ENCODE measurements at regions not wholly inside any gene's neighbourhood (a gene's known extent, or its start where the extent isn't known, plus 50 kb on each side); places are given as distances from the start of the nearest gene placed in this dataset.

DNA sequence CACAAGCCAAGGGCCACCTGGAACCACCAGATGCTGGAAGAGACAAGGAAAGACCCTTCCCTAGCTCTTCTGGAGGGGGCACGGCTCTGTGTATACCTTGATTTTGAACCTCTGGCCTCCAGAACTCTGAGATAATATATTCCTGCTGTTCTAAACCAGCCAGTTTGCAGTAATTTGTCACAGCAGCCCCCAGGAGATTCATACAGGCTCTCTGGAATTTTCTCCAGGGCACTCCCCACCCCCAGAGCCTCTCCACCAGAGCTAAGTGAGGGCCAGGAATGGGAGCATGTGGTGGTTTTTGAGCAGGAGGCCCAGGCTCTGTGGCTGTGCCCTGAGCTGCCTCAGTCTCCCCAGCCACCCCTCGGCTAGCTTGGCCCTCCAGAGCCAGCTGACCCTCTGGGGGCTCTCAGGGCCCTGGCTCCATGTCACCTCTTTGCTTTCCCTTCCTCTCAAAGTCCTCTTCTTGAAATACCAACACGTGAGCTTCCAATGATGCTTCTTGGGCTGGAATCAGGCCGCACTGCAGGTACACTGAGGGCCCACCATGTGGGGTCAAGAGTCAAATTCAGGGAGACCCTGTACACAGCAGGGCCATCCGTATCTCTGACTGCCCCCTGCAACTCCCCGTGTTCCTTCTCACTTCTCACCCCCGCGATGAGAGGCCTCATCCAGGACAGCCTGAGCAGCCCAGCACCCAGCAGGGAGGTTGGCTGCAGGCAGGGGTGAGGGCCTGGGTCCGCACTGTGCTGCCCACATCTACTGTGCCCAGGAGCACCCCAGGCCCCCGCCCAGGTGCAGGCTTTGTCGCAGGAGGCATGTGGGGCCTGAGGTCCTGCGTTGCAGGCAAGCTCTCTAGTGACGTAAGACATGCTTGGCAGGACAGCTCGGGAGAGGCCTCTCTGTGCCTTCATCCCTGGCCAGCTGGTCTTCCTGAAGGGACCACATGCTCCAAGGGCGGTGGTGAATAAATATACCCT is 155.5 kb downstream of the ANKRD60 start:
- Histone ChIP-seq H3K9me3 (no peaks in the 10 kb centered on the region), H3K36me3 (ENCODE audit: insufficient read depth in 1 of 2, low read depth in 1 of 2) (no peaks in the 10 kb centered on the region), H3K4me1 (no peaks in the 10 kb centered on the region), H3K27me3 (ENCODE audit: insufficient read depth in 3 of 3, low read length in 2 of 3) (peaks cover 0 to 7% (median 0%) of the 10 kb centered on the region in 3 donors), H3K4me3 (no peak overlapping the region), H3K27ac (no peak overlapping the region)
- 83 to 84% (median 84%) methylated on average over 15 of the region's 15 CpGs for WGBS, 3 donors
- TF ChIP-seq, protein P1, sequence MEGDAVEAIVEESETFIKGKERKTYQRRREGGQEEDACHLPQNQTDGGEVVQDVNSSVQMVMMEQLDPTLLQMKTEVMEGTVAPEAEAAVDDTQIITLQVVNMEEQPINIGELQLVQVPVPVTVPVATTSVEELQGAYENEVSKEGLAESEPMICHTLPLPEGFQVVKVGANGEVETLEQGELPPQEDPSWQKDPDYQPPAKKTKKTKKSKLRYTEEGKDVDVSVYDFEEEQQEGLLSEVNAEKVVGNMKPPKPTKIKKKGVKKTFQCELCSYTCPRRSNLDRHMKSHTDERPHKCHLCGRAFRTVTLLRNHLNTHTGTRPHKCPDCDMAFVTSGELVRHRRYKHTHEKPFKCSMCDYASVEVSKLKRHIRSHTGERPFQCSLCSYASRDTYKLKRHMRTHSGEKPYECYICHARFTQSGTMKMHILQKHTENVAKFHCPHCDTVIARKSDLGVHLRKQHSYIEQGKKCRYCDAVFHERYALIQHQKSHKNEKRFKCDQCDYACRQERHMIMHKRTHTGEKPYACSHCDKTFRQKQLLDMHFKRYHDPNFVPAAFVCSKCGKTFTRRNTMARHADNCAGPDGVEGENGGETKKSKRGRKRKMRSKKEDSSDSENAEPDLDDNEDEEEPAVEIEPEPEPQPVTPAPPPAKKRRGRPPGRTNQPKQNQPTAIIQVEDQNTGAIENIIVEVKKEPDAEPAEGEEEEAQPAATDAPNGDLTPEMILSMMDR (IDR thresholded peaks at IDR 0.05): no peak
- DNase-seq (no peak), ATAC-seq (no peak)
- intact Hi-C loops (cut with DNase I): no loop called here

DNA sequence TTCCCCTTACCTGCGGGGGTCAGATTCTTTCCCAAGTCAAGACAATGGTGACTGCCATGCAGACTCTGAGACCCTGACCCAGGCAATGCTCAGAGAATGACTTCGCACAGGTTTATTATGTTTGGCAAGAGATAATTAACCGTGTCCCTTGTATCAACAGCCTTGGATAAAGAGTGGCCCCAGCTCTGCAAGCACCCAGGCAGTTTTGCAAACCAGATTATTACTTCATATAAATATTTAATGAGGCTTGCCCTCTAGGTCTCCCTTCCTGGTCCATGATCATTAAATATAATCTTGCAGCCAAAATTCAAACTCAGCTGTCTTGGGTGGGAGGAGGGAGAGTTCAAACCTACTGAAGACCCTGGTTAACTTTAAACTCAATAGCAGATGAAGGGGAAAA is 156.5 kb downstream of the ANKRD60 start:
- no peak overlapping the region for H3K4me3 ChIP-seq
- no peaks in the 10 kb centered on the region for H3K36me3 ChIP-seq (ENCODE audit: insufficient read depth in 1 of 2, low read depth in 1 of 2)
- H3K27me3 ChIP-seq (ENCODE audit: insufficient read depth in 3 of 3, low read length in 2 of 3): peaks cover 0 to 7% (median 0%) of the 10 kb centered on the region in 3 donors
- intact Hi-C loops (cut with DNase I): no loop called here
- TF ChIP-seq, protein P1 (IDR thresholded peaks at IDR 0.05): no peak
- H3K9me3 ChIP-seq: no peaks in the 10 kb centered on the region
- DNase-seq (no peak), ATAC-seq (no peak)
- H3K27ac ChIP-seq: no peak overlapping the region
- no peaks in the 10 kb centered on the region for H3K4me1 ChIP-seq
- 68 to 89% (median 89%) methylated on average over 3 of the region's 3 CpGs for WGBS, 3 donors

DNA sequence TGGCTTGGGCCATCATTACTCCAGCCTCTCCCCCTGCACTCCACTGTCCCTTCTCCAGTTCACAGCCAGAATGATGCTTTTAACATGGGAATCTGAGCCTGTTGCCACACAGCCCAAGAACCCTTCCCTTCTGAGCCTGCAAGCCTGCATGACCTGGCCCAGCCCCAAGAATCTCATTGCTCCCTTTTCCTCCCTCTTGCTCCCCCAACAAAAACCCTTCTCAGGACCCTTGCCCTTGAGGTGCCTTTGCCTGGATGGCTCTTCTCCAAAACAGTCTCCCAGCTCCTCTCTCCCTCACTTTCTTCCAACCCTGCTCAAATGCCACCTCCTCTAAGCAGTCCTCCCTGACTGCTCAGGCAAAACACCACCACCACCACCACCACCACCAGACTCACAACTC is 157.2 kb downstream of the ANKRD60 start:
- Histone ChIP-seq H3K9me3 (no peaks in the 10 kb centered on the region), H3K27ac (no peak overlapping the region), H3K36me3 (ENCODE audit: insufficient read depth in 1 of 2, low read depth in 1 of 2) (no peaks in the 10 kb centered on the region), H3K27me3 (ENCODE audit: insufficient read depth in 3 of 3, low read length in 2 of 3) (peaks cover 0 to 7% (median 0%) of the 10 kb centered on the region in 3 donors), H3K4me3 (no peak overlapping the region), H3K4me1 (no peaks in the 10 kb centered on the region)
- ATAC-seq (no peak), DNase-seq (no peak)
- TF ChIP-seq, protein P1 (IDR thresholded peaks at IDR 0.05): no peak
- intact Hi-C loops (cut with DNase I): no loop called here

DNA sequence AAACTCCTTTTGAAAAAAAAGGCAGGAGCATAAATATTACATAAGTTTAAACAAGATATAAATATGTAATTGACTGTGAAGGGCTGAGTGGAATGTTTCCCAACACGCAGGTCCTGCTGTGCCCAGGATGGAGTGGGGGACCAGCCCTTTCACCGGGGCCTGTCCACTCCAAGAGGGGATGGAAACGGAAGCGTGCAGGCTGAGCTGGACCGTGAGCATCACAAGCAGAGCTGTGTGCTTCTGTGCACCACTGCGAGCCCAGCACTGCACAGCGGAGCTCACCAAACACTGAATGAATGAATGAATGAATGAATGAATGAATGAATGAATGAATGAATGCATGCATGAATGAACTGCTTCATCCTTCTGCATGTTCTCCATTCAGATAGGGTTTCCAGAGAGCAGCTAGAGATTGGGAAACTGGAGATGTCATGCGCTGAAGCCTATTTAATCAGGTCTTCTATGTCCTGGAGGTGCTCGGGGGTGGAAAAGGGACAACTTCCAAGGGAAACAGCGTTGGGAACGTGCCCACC is 157.7 kb downstream of the ANKRD60 start:
- Histone ChIP-seq H3K27me3 (ENCODE audit: insufficient read depth in 3 of 3, low read length in 2 of 3) (peaks cover 0 to 7% (median 0%) of the 10 kb centered on the region in 3 donors), H3K27ac (no peak overlapping the region), H3K9me3 (no peaks in the 10 kb centered on the region), H3K4me1 (no peaks in the 10 kb centered on the region), H3K4me3 (no peak overlapping the region), H3K36me3 (ENCODE audit: insufficient read depth in 1 of 2, low read depth in 1 of 2) (no peaks in the 10 kb centered on the region)
- 81% methylated on average over 11 of the region's 11 CpGs for WGBS, 3 donors
- no peak for ATAC-seq
- intact Hi-C loops (cut with DNase I): no loop called here
- no peak for DNase-seq
- TF ChIP-seq, protein P1 (IDR thresholded peaks at IDR 0.05): no peak

All from psoas muscle (tissue), 7 donors.